ENCODE measurements at regions not wholly inside any gene's neighbourhood (a gene's known extent, or its start where the extent isn't known, plus 50 kb on each side); places are given as distances from the start of the nearest gene placed in this dataset.

DNA sequence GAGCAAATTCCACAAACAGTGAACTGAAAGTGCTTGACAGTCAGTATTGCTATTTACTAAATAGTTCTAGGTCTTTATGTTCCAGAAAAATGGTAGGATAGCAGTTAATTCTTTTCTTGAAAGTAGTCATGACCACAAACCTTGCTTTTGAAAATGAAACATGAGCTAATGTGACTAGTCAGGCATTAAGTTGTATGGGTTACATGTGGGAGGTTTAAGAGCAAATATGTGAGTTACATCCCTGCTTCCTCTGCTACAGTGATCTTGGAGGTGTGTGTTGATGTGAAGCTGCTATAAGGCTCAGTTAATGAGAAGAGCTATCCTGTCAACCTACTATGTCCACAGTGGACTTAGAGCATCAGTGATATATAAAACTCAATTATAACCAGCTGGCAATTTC is 741.6 kb downstream of the FSCB start:
- no peaks in the 10 kb centered on the region for H3K9me3 ChIP-seq
- H3K4me3 ChIP-seq, result no peak overlapping the region
- no peaks in the 10 kb centered on the region for H3K27me3 ChIP-seq
- H3K36me3 ChIP-seq, result no peaks in the 10 kb centered on the region
- no peaks in the 10 kb centered on the region for H3K4me1 ChIP-seq
- ATAC-seq, result no peak
- no peak overlapping the region for H3K27ac ChIP-seq
- TF ChIP-seq POLR2A (IDR thresholded peaks at IDR 0.05) (no peak), EP300 (IDR thresholded peaks at IDR 0.05) (no peak), POLR2AphosphoS5 (IDR thresholded peaks at IDR 0.05) (no peak)
- TF ChIP-seq, protein P1, sequence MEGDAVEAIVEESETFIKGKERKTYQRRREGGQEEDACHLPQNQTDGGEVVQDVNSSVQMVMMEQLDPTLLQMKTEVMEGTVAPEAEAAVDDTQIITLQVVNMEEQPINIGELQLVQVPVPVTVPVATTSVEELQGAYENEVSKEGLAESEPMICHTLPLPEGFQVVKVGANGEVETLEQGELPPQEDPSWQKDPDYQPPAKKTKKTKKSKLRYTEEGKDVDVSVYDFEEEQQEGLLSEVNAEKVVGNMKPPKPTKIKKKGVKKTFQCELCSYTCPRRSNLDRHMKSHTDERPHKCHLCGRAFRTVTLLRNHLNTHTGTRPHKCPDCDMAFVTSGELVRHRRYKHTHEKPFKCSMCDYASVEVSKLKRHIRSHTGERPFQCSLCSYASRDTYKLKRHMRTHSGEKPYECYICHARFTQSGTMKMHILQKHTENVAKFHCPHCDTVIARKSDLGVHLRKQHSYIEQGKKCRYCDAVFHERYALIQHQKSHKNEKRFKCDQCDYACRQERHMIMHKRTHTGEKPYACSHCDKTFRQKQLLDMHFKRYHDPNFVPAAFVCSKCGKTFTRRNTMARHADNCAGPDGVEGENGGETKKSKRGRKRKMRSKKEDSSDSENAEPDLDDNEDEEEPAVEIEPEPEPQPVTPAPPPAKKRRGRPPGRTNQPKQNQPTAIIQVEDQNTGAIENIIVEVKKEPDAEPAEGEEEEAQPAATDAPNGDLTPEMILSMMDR (IDR thresholded peaks at IDR 0.05), result no peak

DNA sequence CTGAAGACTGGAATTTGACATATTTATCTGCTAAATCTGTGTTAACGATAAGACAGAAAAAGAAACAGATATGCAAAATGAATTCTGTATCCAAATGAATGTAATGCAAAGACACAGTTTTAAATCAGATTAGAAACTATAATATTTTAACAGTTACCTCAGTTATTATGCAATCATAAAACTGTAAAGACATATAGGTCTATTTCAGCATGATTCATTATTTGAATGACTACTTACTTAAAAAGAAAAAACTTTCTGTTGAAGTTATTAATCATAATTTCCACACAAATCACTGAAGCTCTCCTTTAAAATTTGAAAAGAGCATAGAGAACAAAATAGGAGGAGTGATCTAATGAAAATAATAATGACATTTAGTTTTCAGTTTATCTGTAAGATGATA is 742.6 kb downstream of the FSCB start:
- Histone ChIP-seq H3K27ac (no peak overlapping the region), H3K4me1 (no peaks in the 10 kb centered on the region), H3K9me3 (no peaks in the 10 kb centered on the region), H3K36me3 (no peaks in the 10 kb centered on the region), H3K27me3 (no peaks in the 10 kb centered on the region), H3K4me3 (no peak overlapping the region)
- whole genome bisulfite sequencing, 2 donors (ENCODE audit: low coverage in 1 of 2), result 77 to 91% methylated on average over 1 of the region's 1 CpG
- no peak for ATAC-seq
- TF ChIP-seq EP300 (IDR thresholded peaks at IDR 0.05), result no peak
- TF ChIP-seq POLR2A (IDR thresholded peaks at IDR 0.05), result no peak
- no peak for TF ChIP-seq POLR2AphosphoS5 (IDR thresholded peaks at IDR 0.05)
- TF ChIP-seq, protein P1 (IDR thresholded peaks at IDR 0.05), result no peak

DNA sequence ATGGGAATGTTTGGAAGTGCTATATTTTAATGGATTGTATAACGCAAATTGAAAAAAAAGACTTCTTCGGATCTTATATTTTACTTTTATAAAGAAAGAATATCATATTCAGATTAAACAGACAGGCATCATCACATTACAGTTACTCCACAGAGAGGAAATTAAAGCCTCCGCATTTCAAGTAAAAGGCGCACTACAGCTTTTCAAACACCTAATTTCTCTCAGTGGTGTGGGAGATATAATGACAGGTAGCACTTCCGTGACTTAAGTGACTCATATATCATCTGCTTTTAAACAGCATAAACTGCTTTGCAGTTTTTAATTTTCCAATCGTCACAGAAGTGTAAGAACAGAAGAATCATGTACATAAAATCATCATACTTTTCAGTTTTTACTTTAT is 751.4 kb downstream of the FSCB start:
- H3K4me1 ChIP-seq, result no peaks in the 10 kb centered on the region
- no peaks in the 10 kb centered on the region for H3K27me3 ChIP-seq
- H3K9me3 ChIP-seq, result no peaks in the 10 kb centered on the region
- H3K4me3 ChIP-seq, result no peak overlapping the region
- no peak for ATAC-seq
- TF ChIP-seq POLR2A (IDR thresholded peaks at IDR 0.05) (no peak), POLR2AphosphoS5 (IDR thresholded peaks at IDR 0.05) (no peak), EP300 (IDR thresholded peaks at IDR 0.05) (no peak)
- TF ChIP-seq, protein P1 (IDR thresholded peaks at IDR 0.05), result no peak
- 26 to 76% methylated on average over 6 of the region's 6 CpGs for WGBS, 2 donors (ENCODE audit: low coverage in 1 of 2)
- no peaks in the 10 kb centered on the region for H3K36me3 ChIP-seq
- no peak overlapping the region for H3K27ac ChIP-seq

DNA sequence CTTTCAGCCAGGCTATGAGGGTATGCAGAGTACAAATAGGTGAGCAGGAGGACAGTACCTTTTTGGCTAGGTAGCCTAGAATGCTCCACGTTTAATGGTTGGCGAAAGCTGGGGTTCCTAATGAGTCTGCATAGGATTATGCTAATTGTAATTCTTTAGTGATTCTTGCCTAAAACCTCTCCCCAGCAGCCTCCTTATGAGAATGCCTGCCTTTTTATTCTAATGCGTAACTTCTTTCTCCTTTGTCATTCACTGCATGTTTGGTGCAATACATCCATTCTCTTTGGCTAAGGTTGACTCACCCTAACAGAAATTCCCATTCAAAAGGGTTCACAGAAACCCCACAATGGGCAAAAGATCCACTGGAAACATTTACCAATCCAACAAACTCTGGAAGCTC is 752.2 kb downstream of the FSCB start:
- no peak for ATAC-seq
- Histone ChIP-seq H3K27me3 (no peaks in the 10 kb centered on the region), H3K4me3 (no peak overlapping the region), H3K4me1 (no peaks in the 10 kb centered on the region), H3K27ac (no peak overlapping the region), H3K36me3 (no peaks in the 10 kb centered on the region), H3K9me3 (no peaks in the 10 kb centered on the region)
- 91 to 94% methylated on average over 3 of the region's 3 CpGs for WGBS, 2 donors (ENCODE audit: low coverage in 1 of 2)
- TF ChIP-seq EP300 (IDR thresholded peaks at IDR 0.05), result no peak
- TF ChIP-seq POLR2A (IDR thresholded peaks at IDR 0.05), result no peak
- no peak for TF ChIP-seq POLR2AphosphoS5 (IDR thresholded peaks at IDR 0.05)
- TF ChIP-seq, protein P1 (IDR thresholded peaks at IDR 0.05), result no peak

DNA sequence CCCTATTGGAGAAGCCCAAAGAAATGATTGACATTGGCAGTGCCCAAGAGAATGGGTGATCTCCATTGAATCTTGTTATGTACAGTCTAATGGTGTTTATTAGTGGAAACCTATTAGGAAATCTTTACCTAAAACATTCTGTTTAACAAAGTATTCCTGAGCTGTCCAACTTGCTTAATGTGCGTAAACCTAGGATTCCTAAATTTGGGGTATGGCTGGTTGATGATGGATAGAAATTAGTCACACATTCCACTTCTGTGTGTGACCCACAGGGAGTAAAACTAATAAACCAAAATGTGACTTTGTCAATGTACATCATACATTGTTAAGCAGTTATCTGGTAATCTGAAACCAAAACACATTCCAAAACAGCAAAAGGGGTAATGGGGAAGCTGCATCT is 761.3 kb downstream of the FSCB start:
- Histone ChIP-seq H3K9me3 (no peaks in the 10 kb centered on the region), H3K27me3 (no peaks in the 10 kb centered on the region), H3K36me3 (no peaks in the 10 kb centered on the region), H3K4me1 (no peaks in the 10 kb centered on the region), H3K4me3 (no peak overlapping the region), H3K27ac (no peak overlapping the region)
- WGBS, 2 donors (ENCODE audit: low coverage in 1 of 2), result 100% methylated on average over 1 of the region's 1 CpG
- TF ChIP-seq EP300 (IDR thresholded peaks at IDR 0.05) (no peak), POLR2A (IDR thresholded peaks at IDR 0.05) (no peak), POLR2AphosphoS5 (IDR thresholded peaks at IDR 0.05) (no peak)
- TF ChIP-seq, protein P1 (IDR thresholded peaks at IDR 0.05), result no peak
- no peak for ATAC-seq

Measured in gastroesophageal sphincter (tissue), 4 donors.